Astrocyte (in vitro differentiated cells and primary cell): ENCODE measurements at regions not wholly inside any gene's neighbourhood (a gene's known extent, or its start where the extent isn't known, plus 50 kb on each side); places are given as distances from the start of the nearest gene placed in this dataset.

ENCODE experiments used
- DNase-seq: peaks from one replicate; pipeline ENCODE4 v3.0.0-alpha.2; 2010; ENCODE audit warnings: low read depth
- FAIRE-seq: peaks from 2 replicates; lab custom pipeline; 2011; peaks lifted over from hg19 to GRCh38; lab: Jason Lieb, UNC
- H2AFZ ChIP-seq: 2 replicates; pipeline ENCODE4 v1.6.0; 2012; ENCODE audit warnings: low read depth, low read length, inconsistent platforms
- H3K27ac ChIP-seq: 2 replicates; pipeline ENCODE4 v1.5.1; 2011; ENCODE audit warnings: low read depth, low read length, inconsistent platforms
- H3K27me3 ChIP-seq: 2 replicates; pipeline ENCODE4 v1.6.0; 2011; ENCODE audit warnings: low read length, inconsistent platforms; ENCODE audit not compliant: insufficient read depth
- H3K36me3 ChIP-seq: 2 replicates; pipeline ENCODE4 v1.5.1; 2011; ENCODE audit warnings: low read length, inconsistent platforms; ENCODE audit not compliant: insufficient read depth
- H3K4me1 ChIP-seq: 2 replicates; pipeline ENCODE4 v1.5.1; 2011; ENCODE audit warnings: low read length, inconsistent platforms; ENCODE audit not compliant: insufficient read depth
- H3K4me2 ChIP-seq: 2 replicates; pipeline ENCODE4 v1.6.0; 2012; ENCODE audit warnings: low read length, inconsistent platforms
- H3K4me3 ChIP-seq: 2 replicates; pipeline ENCODE4 v1.5.1; 2011; ENCODE audit warnings: low read depth, mild to moderate bottlenecking, low read length, inconsistent platforms; ENCODE audit not compliant: insufficient read depth
- H3K79me2 ChIP-seq: 2 replicates; pipeline ENCODE4 v1.6.0; 2012; ENCODE audit warnings: mild to moderate bottlenecking, low read length, inconsistent platforms; ENCODE audit not compliant: insufficient read depth
- H3K9ac ChIP-seq: 2 replicates; pipeline ENCODE4 v1.6.0; 2012; ENCODE audit warnings: mild to moderate bottlenecking, low read length, inconsistent platforms
- H3K9me3 ChIP-seq: 2 replicates; pipeline ENCODE4 v1.5.1; 2012; ENCODE audit warnings: low read depth, mild to moderate bottlenecking, low read length, inconsistent platforms; ENCODE audit not compliant: insufficient read depth
- H4K20me1 ChIP-seq: 2 replicates; pipeline ENCODE4 v1.6.0; 2012; ENCODE audit warnings: low read length, inconsistent platforms; ENCODE audit not compliant: insufficient read depth
- H3K27ac Mint-ChIP-seq: one replicate; pipeline ENCODE4 v1.8.0; 2021; ENCODE audit warnings: mild to moderate bottlenecking, mixed read lengths; ENCODE audit not compliant: unreplicated experiment
- H3K27me3 Mint-ChIP-seq: one replicate; pipeline ENCODE4 v1.8.0; 2021; ENCODE audit warnings: low read depth, mixed read lengths; ENCODE audit not compliant: unreplicated experiment
- H3K36me3 Mint-ChIP-seq: one replicate; pipeline ENCODE4 v1.8.0; 2021; ENCODE audit warnings: low read depth, mixed read lengths; ENCODE audit not compliant: unreplicated experiment
- H3K4me1 Mint-ChIP-seq: one replicate; pipeline ENCODE4 v1.8.0; 2021; ENCODE audit warnings: low read depth, mixed read lengths; ENCODE audit not compliant: unreplicated experiment
- H3K4me3 Mint-ChIP-seq: one replicate; pipeline ENCODE4 v1.8.0; 2021; ENCODE audit warnings: mild to moderate bottlenecking, moderate library complexity, mixed read lengths; ENCODE audit not compliant: unreplicated experiment
- H3K9me3 Mint-ChIP-seq: one replicate; pipeline ENCODE4 v1.8.0; 2021; ENCODE audit warnings: mild to moderate bottlenecking, mixed read lengths; ENCODE audit not compliant: unreplicated experiment
- EZH2 ChIP-seq: IDR thresholded peaks from 2 replicates; pipeline ENCODE4 v1.6.1; 2012; ENCODE audit warnings: mild to moderate bottlenecking, low read length, inconsistent platforms; ENCODE audit not compliant: insufficient read depth
- TF ChIP-seq, protein P1 (sequence below): IDR thresholded peaks from 2 replicates; pipeline ENCODE4 v1.5.1; 2011; ENCODE audit warnings: low read depth, mild to moderate bottlenecking, inconsistent platforms, low read length, moderate library complexity; ENCODE audit not compliant: insufficient read depth

DNA sequence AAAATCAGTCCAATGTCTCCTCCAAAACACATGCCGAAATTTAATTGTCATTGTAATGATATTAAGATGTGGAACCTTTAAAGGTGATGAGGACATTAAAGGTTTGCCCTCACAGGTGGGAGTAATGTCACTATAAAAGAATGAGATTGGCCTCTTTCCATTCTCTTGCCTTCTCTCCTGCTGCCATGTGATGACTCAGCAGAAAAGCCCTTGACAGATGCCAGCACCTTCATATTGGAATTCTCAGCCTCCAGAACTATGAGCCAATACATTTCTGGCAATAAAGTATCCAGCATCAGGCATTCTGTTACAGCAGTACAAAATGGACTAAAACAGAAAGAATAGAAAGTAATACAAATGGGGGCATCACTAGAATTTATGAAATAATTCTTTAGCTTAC is 609.7 kb downstream of the SLC16A7 start:
- Histone ChIP-seq H4K20me1 (no peaks in the 10 kb centered on the region), H3K9ac (no peak overlapping the region), H3K4me3 (no peak overlapping the region), H3K27ac (no peak overlapping the region), H3K27me3 (no peaks in the 10 kb centered on the region), H3K36me3 (no peaks in the 10 kb centered on the region), H3K4me2 (no peak overlapping the region), H3K79me2 (no peaks in the 10 kb centered on the region), H3K4me1 (no peaks in the 10 kb centered on the region), H3K9me3 (no peaks in the 10 kb centered on the region), H2AFZ (no peak overlapping the region)
- Mint-ChIP-seq H3K9me3 (no peaks in the 10 kb centered on the region), H3K4me1 (peaks cover 20% of the 10 kb centered on the region), H3K27me3 (no peaks in the 10 kb centered on the region), H3K4me3 (no peak overlapping the region), H3K36me3 (no peaks in the 10 kb centered on the region), H3K27ac (peak overlapping the region; percentile 62)
- no peak for TF ChIP-seq EZH2
- TF ChIP-seq, protein P1, sequence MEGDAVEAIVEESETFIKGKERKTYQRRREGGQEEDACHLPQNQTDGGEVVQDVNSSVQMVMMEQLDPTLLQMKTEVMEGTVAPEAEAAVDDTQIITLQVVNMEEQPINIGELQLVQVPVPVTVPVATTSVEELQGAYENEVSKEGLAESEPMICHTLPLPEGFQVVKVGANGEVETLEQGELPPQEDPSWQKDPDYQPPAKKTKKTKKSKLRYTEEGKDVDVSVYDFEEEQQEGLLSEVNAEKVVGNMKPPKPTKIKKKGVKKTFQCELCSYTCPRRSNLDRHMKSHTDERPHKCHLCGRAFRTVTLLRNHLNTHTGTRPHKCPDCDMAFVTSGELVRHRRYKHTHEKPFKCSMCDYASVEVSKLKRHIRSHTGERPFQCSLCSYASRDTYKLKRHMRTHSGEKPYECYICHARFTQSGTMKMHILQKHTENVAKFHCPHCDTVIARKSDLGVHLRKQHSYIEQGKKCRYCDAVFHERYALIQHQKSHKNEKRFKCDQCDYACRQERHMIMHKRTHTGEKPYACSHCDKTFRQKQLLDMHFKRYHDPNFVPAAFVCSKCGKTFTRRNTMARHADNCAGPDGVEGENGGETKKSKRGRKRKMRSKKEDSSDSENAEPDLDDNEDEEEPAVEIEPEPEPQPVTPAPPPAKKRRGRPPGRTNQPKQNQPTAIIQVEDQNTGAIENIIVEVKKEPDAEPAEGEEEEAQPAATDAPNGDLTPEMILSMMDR = no peak
- FAIRE-seq (peak; percentile 37), DNase-seq (peak; percentile 57)

- H3K9ac ChIP-seq = no peak overlapping the region
- no peak overlapping the region for H3K27ac Mint-ChIP-seq
- H3K27me3 Mint-ChIP-seq = no peaks in the 10 kb centered on the region
- no peaks in the 10 kb centered on the region for H3K27me3 ChIP-seq
- H3K79me2 ChIP-seq = no peaks in the 10 kb centered on the region
- H3K9me3 ChIP-seq = peaks cover 8% of the 10 kb centered on the region
- TF ChIP-seq, protein P1 = no peak
- no peak for TF ChIP-seq EZH2
- FAIRE-seq (peak; percentile 60), DNase-seq (no peak)
- H3K36me3 ChIP-seq = no peaks in the 10 kb centered on the region
- H3K9me3 Mint-ChIP-seq = no peaks in the 10 kb centered on the region
- no peaks in the 10 kb centered on the region for H4K20me1 ChIP-seq
- H3K4me3 Mint-ChIP-seq = no peak overlapping the region
- no peak overlapping the region for H3K4me2 ChIP-seq
- H3K4me1 ChIP-seq = no peaks in the 10 kb centered on the region
- H2AFZ ChIP-seq = no peak overlapping the region
- H3K4me1 Mint-ChIP-seq = peaks cover 11% of the 10 kb centered on the region
- H3K4me3 ChIP-seq = no peak overlapping the region
- no peak overlapping the region for H3K27ac ChIP-seq
- no peaks in the 10 kb centered on the region for H3K36me3 Mint-ChIP-seq
Observed at GRCh38 chr12:60209521-60209920, 613.7 kb downstream of the SLC16A7 start.

DNA sequence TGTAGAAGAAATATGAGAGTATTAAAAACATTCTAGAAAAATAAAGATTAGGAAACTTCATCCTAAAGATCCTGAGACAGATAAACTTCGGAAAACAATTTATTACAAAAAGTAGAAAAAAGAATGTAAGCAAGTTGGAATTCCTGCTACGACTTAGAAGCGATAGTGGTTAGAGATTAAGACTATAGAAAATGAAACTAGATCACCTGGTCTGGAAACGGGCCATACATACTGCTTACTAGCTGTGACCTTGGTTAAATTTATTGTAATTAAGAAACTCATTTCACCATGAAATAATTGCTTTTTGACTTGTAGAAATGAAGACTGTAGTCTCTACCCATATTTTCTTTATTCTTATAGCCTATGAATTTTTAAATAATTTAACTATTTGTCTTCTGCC is 614.1 kb downstream of the SLC16A7 start:
- Histone ChIP-seq H3K79me2 (no peaks in the 10 kb centered on the region), H3K9ac (no peak overlapping the region), H3K27ac (no peak overlapping the region), H4K20me1 (no peaks in the 10 kb centered on the region), H3K4me1 (no peaks in the 10 kb centered on the region), H3K4me3 (no peak overlapping the region), H3K9me3 (peaks cover 8% of the 10 kb centered on the region), H3K27me3 (no peaks in the 10 kb centered on the region), H2AFZ (no peak overlapping the region), H3K36me3 (no peaks in the 10 kb centered on the region), H3K4me2 (no peak overlapping the region)
- no peak overlapping the region for H3K27ac Mint-ChIP-seq
- H3K27me3 Mint-ChIP-seq = no peaks in the 10 kb centered on the region
- DNase-seq (no peak), FAIRE-seq (no peak)
- TF ChIP-seq, protein P1 = no peak
- TF ChIP-seq EZH2 = no peak
- no peak overlapping the region for H3K4me3 Mint-ChIP-seq
- no peaks in the 10 kb centered on the region for H3K36me3 Mint-ChIP-seq
- H3K9me3 Mint-ChIP-seq = no peaks in the 10 kb centered on the region
- H3K4me1 Mint-ChIP-seq = peaks cover 7% of the 10 kb centered on the region
